ENCODE measurements at regions not wholly inside any gene's neighbourhood (a gene's known extent, or its start where the extent isn't known, plus 50 kb on each side); places are given as distances from the start of the nearest gene placed in this dataset.

DNA sequence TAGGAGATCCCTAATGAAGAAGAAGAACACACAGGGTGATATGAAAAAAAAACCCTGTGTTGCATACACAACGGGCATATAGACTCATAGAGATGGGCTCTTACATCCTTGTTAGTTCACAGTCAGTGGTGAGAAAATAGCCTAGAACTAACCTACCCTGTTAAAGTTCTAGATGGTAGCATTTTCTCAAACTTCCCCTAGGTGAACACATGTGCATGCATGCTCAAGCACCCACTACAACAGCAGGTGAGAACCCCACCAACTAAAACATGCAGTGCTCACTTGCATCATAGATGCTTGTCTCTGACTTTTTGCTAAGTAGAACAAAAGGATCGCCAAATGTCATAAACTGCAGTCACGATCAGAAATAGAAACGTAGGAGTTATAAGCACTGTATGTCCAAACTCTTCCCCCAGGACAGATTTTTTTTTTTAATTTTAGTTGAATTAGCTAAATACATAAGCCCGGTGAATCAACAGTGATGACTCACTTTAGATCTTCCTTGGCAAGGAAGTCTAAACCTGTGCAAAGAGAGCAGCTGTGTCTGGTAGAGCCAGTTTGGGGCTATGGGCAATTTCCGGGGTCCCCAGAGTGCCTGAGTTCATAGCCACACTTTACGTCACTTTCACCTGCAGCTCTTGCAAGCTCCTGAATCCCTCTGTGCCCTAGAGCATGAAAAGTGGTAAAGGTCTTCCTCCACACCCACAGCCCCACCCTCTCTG, 96.2 kb upstream of the SEMA6D start:
- H3K27me3 ChIP-seq (ENCODE audit: control insufficient read depth, insufficient read depth, low read length), result no peaks in the 10 kb centered on the region
- H3K4me3 ChIP-seq (ENCODE audit: low read length), result no peak overlapping the region
- H3K9me3 ChIP-seq (replicated peaks; ENCODE audit: low read length), result no peaks in the 10 kb centered on the region
- H3K9ac ChIP-seq (ENCODE audit: low read depth, low read length), result no peak overlapping the region
- no peak overlapping the region for H3K4me2 ChIP-seq (ENCODE audit: low read length)
- no peaks in the 10 kb centered on the region for H3K36me3 ChIP-seq (ENCODE audit: insufficient read depth, low read length)
- H3K4me1 ChIP-seq (ENCODE audit: control insufficient read depth, insufficient read depth, low read length), result no peaks in the 10 kb centered on the region

DNA sequence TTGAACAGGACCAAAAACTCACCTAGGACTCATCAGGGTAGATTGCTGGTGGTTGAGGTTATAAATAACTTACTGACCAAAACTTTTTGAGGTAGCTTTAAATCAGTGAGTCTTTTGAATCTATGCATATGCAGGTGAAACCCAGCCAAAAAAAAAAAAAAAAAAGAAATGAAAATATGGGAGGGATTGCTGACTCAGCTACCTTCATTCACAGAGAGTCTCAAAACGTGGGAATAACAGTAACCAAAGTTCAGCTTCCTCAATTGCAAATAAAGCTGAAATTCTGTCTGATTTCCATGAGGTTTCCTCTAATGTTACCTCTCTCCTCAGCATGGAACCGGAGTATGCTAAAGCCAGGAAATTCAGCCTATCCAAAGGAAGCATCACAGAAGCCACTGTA, 95.2 kb upstream of the SEMA6D start:
- Histone ChIP-seq H3K4me1 (ENCODE audit: control insufficient read depth, insufficient read depth, low read length) (no peaks in the 10 kb centered on the region), H3K36me3 (ENCODE audit: insufficient read depth, low read length) (no peaks in the 10 kb centered on the region), H3K4me2 (ENCODE audit: low read length) (no peak overlapping the region), H3K4me3 (ENCODE audit: low read length) (no peak overlapping the region), H3K9ac (ENCODE audit: low read depth, low read length) (no peak overlapping the region), H3K27me3 (ENCODE audit: control insufficient read depth, insufficient read depth, low read length) (no peaks in the 10 kb centered on the region), H3K9me3 (replicated peaks; ENCODE audit: low read length) (no peaks in the 10 kb centered on the region)

GRCh38 chr15:47624503-47624902, 92.8 kb upstream of the SEMA6D start:
- no peaks in the 10 kb centered on the region for H3K27me3 ChIP-seq (ENCODE audit: control insufficient read depth, insufficient read depth, low read length)
- no peaks in the 10 kb centered on the region for H3K9me3 ChIP-seq (replicated peaks; ENCODE audit: low read length)
- H3K4me2 ChIP-seq (ENCODE audit: low read length), result no peak overlapping the region
- no peaks in the 10 kb centered on the region for H3K4me1 ChIP-seq (ENCODE audit: control insufficient read depth, insufficient read depth, low read length)
- no peaks in the 10 kb centered on the region for H3K36me3 ChIP-seq (ENCODE audit: insufficient read depth, low read length)
- no peak overlapping the region for H3K9ac ChIP-seq (ENCODE audit: low read depth, low read length)
- no peak overlapping the region for H3K4me3 ChIP-seq (ENCODE audit: low read length)

- no peaks in the 10 kb centered on the region for H3K4me1 ChIP-seq (ENCODE audit: control insufficient read depth, insufficient read depth, low read length)
- no peak overlapping the region for H3K4me2 ChIP-seq (ENCODE audit: low read length)
- no peaks in the 10 kb centered on the region for H3K36me3 ChIP-seq (ENCODE audit: insufficient read depth, low read length)
- peaks cover 4% of the 10 kb centered on the region for H3K27me3 ChIP-seq (ENCODE audit: control insufficient read depth, insufficient read depth, low read length)
- H3K4me3 ChIP-seq (ENCODE audit: low read length), result no peak overlapping the region
- H3K9me3 ChIP-seq (replicated peaks; ENCODE audit: low read length), result no peaks in the 10 kb centered on the region
- H3K9ac ChIP-seq (ENCODE audit: low read depth, low read length), result no peak overlapping the region
Measured at GRCh38 chr15:47639042-47639441, 78.3 kb upstream of the SEMA6D start.

DNA sequence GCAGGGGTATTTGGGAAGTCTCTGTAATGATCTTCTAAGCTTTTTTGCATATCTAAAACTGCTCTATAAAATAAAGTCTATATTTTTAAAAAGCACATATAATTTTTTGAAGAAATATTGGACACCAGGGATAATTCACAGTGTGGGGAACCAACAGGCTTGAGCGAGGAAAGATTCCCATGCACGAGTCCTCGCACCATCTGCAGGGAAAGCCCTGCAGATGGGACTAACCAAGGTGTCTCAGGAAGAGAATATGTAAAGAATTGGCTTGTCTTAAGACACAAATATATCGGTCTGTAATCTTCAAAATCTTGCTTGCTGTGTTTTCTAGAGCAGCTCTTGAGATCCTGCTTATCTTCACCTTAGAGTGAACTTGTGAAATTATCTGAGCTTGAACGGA, 77.2 kb upstream of the SEMA6D start:
- no peak overlapping the region for H3K4me3 ChIP-seq (ENCODE audit: low read length)
- peaks cover 4% of the 10 kb centered on the region for H3K27me3 ChIP-seq (ENCODE audit: control insufficient read depth, insufficient read depth, low read length)
- no peaks in the 10 kb centered on the region for H3K9me3 ChIP-seq (replicated peaks; ENCODE audit: low read length)
- H3K4me2 ChIP-seq (ENCODE audit: low read length), result no peak overlapping the region
- no peaks in the 10 kb centered on the region for H3K36me3 ChIP-seq (ENCODE audit: insufficient read depth, low read length)
- H3K9ac ChIP-seq (ENCODE audit: low read depth, low read length), result no peak overlapping the region
- H3K4me1 ChIP-seq (ENCODE audit: control insufficient read depth, insufficient read depth, low read length), result no peaks in the 10 kb centered on the region

GRCh38 chr15:47640901-47641300, 76.4 kb upstream of the SEMA6D start:
- no peak overlapping the region for H3K4me3 ChIP-seq (ENCODE audit: low read length)
- no peaks in the 10 kb centered on the region for H3K9me3 ChIP-seq (replicated peaks; ENCODE audit: low read length)
- no peaks in the 10 kb centered on the region for H3K4me1 ChIP-seq (ENCODE audit: control insufficient read depth, insufficient read depth, low read length)
- no peaks in the 10 kb centered on the region for H3K36me3 ChIP-seq (ENCODE audit: insufficient read depth, low read length)
- H3K27me3 ChIP-seq (ENCODE audit: control insufficient read depth, insufficient read depth, low read length), result peaks cover 4% of the 10 kb centered on the region
- H3K4me2 ChIP-seq (ENCODE audit: low read length), result no peak overlapping the region
- H3K9ac ChIP-seq (ENCODE audit: low read depth, low read length), result no peak overlapping the region

- Histone ChIP-seq H3K4me1 (ENCODE audit: control insufficient read depth, insufficient read depth, low read length) (no peaks in the 10 kb centered on the region), H3K4me2 (ENCODE audit: low read length) (no peak overlapping the region), H3K4me3 (ENCODE audit: low read length) (no peak overlapping the region), H3K9ac (ENCODE audit: low read depth, low read length) (no peak overlapping the region), H3K27me3 (ENCODE audit: control insufficient read depth, insufficient read depth, low read length) (peaks cover 4% of the 10 kb centered on the region), H3K9me3 (replicated peaks; ENCODE audit: low read length) (no peaks in the 10 kb centered on the region), H3K36me3 (ENCODE audit: insufficient read depth, low read length) (no peaks in the 10 kb centered on the region)
Measured at GRCh38 chr15:47644722-47645121, 72.6 kb upstream of the SEMA6D start.

GRCh38 chr15:47650564-47650963, 66.7 kb upstream of the SEMA6D start:
- Histone ChIP-seq H3K9ac (ENCODE audit: low read depth, low read length) (no peak overlapping the region), H3K4me3 (ENCODE audit: low read length) (no peak overlapping the region), H3K27me3 (ENCODE audit: control insufficient read depth, insufficient read depth, low read length) (peaks cover 4% of the 10 kb centered on the region), H3K36me3 (ENCODE audit: insufficient read depth, low read length) (no peaks in the 10 kb centered on the region), H3K9me3 (replicated peaks; ENCODE audit: low read length) (no peaks in the 10 kb centered on the region), H3K4me2 (ENCODE audit: low read length) (no peak overlapping the region), H3K4me1 (ENCODE audit: control insufficient read depth, insufficient read depth, low read length) (no peaks in the 10 kb centered on the region)

DNA sequence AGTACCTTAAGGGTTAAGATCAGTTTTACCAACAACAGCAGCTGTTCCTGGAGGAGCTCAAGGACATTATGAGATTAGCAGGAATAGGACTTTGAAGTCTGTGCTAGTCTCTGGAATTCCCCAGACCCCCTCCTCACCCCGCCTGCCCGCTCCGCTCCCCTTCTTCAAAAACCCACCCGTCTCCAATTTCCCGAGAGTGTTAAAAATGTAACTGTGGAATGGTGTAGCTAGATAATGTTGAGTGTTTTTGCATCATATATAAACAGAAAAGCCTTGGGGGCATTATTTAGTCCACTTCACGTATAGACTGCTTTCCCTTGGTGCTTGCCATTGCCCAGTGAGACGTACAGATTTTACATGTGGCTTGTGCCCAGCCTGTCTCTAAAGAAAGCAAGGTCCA, 65.0 kb upstream of the SEMA6D start:
- Histone ChIP-seq H3K9me3 (replicated peaks; ENCODE audit: low read length) (no peaks in the 10 kb centered on the region), H3K27me3 (ENCODE audit: control insufficient read depth, insufficient read depth, low read length) (peaks cover 11% of the 10 kb centered on the region), H3K9ac (ENCODE audit: low read depth, low read length) (no peak overlapping the region)

GRCh38 chr15:47652844-47653243, 64.5 kb upstream of the SEMA6D start:
- Histone ChIP-seq H3K9ac (ENCODE audit: low read depth, low read length) (no peak overlapping the region), H3K9me3 (replicated peaks; ENCODE audit: low read length) (no peaks in the 10 kb centered on the region), H3K4me1 (ENCODE audit: control insufficient read depth, insufficient read depth, low read length) (no peaks in the 10 kb centered on the region), H3K4me3 (ENCODE audit: low read length) (no peak overlapping the region), H3K4me2 (ENCODE audit: low read length) (no peak overlapping the region), H3K27me3 (ENCODE audit: control insufficient read depth, insufficient read depth, low read length) (peaks cover 11% of the 10 kb centered on the region), H3K36me3 (ENCODE audit: insufficient read depth, low read length) (no peaks in the 10 kb centered on the region)

More for the DNA sequence above, 65.0 kb upstream of the SEMA6D start:
- Histone ChIP-seq H3K36me3 (ENCODE audit: insufficient read depth, low read length) (no peaks in the 10 kb centered on the region), H3K4me1 (ENCODE audit: control insufficient read depth, insufficient read depth, low read length) (no peaks in the 10 kb centered on the region), H3K4me3 (ENCODE audit: low read length) (no peak overlapping the region), H3K4me2 (ENCODE audit: low read length) (no peak overlapping the region)

GRCh38 chr15:47661661-47662180, 55.6 kb upstream of the SEMA6D start:
- Histone ChIP-seq H3K9me3 (replicated peaks; ENCODE audit: low read length) (no peaks in the 10 kb centered on the region), H3K9ac (ENCODE audit: low read depth, low read length) (no peak overlapping the region), H3K4me1 (ENCODE audit: control insufficient read depth, insufficient read depth, low read length) (peaks cover 7% of the 10 kb centered on the region), H3K27me3 (ENCODE audit: control insufficient read depth, insufficient read depth, low read length) (peaks cover 2% of the 10 kb centered on the region), H3K4me3 (ENCODE audit: low read length) (no peak overlapping the region), H3K4me2 (ENCODE audit: low read length) (no peak overlapping the region), H3K36me3 (ENCODE audit: insufficient read depth, low read length) (no peaks in the 10 kb centered on the region)

- Histone ChIP-seq H3K4me3 (ENCODE audit: low read length) (no peak overlapping the region), H3K27me3 (ENCODE audit: control insufficient read depth, insufficient read depth, low read length) (no peaks in the 10 kb centered on the region), H3K9ac (ENCODE audit: low read depth, low read length) (no peak overlapping the region), H3K36me3 (ENCODE audit: insufficient read depth, low read length) (no peaks in the 10 kb centered on the region), H3K4me2 (ENCODE audit: low read length) (no peak overlapping the region), H3K9me3 (replicated peaks; ENCODE audit: low read length) (no peaks in the 10 kb centered on the region), H3K4me1 (ENCODE audit: control insufficient read depth, insufficient read depth, low read length) (peaks cover 7% of the 10 kb centered on the region)
Measured at GRCh38 chr15:47663101-47663500, 54.2 kb upstream of the SEMA6D start.

All from skeletal muscle satellite cell (primary cell).